Vagina (tissue), 2 donors: ENCODE measurements at regions not wholly inside any gene's neighbourhood (a gene's known extent, or its start where the extent isn't known, plus 50 kb on each side); places are given as distances from the start of the nearest gene placed in this dataset.

Source experiments
- POLR2A ChIP-seq, 2 donors: fragments of 450-650 bp; IDR thresholded peaks; one replicate each; pipeline ENCODE4 v1.6.1; 2017; ENCODE audit warnings: antibody characterized with exemption in 2 of 2, mild to moderate bottlenecking in 2 of 2, moderate library complexity in 2 of 2
- POLR2AphosphoS5 ChIP-seq, 2 donors: sonication (generic); formaldehyde crosslinking; IDR thresholded peaks; one replicate each; pipeline ENCODE4 v1.9.0; 2017; ENCODE audit warnings: antibody characterized with exemption in 2 of 2, mild to moderate bottlenecking in 2 of 2, low read depth in 1 of 2; ENCODE audit not compliant: insufficient read depth in 1 of 2
- TF ChIP-seq, protein P1 (sequence below), 3 experiments: fragments of 450-650 bp in 2 of 3; fragments of 200-600 bp in 1 of 3; sonication (generic) in 1 of 3; IDR thresholded peaks; one replicate each; pipeline ENCODE4 v1.5.1; 2017 to 2019; ENCODE audit warnings: antibody characterized with exemption in 3 of 3, mild to moderate bottlenecking in 2 of 3, moderate library complexity in 2 of 3

DNA sequence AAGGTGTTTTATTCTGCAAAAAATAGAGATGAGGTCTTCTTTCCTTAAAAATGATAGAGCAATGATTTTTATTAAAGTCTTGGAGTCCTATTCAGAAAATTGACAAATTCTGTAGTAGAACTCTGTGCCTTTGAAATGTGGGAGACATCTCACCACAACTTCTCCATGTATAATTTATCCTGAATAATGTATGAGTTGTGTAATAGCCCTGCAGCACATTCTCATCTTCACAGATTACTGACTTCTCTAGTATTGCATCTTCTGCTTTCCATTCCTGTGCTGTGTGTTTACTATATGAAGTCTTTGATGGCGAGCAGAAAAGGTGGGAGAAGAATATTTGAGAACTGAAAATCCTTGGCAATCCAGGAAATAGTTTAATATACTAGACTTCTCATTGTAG lies 255.6 kb downstream of the TTC6 start:
- TF ChIP-seq POLR2A (IDR thresholded peaks at IDR 0.05) (no peak), POLR2AphosphoS5 (IDR thresholded peaks at IDR 0.05; ENCODE audit: insufficient read depth in 1 of 2, low read depth in 1 of 2) (no peak)
- TF ChIP-seq, protein P1, sequence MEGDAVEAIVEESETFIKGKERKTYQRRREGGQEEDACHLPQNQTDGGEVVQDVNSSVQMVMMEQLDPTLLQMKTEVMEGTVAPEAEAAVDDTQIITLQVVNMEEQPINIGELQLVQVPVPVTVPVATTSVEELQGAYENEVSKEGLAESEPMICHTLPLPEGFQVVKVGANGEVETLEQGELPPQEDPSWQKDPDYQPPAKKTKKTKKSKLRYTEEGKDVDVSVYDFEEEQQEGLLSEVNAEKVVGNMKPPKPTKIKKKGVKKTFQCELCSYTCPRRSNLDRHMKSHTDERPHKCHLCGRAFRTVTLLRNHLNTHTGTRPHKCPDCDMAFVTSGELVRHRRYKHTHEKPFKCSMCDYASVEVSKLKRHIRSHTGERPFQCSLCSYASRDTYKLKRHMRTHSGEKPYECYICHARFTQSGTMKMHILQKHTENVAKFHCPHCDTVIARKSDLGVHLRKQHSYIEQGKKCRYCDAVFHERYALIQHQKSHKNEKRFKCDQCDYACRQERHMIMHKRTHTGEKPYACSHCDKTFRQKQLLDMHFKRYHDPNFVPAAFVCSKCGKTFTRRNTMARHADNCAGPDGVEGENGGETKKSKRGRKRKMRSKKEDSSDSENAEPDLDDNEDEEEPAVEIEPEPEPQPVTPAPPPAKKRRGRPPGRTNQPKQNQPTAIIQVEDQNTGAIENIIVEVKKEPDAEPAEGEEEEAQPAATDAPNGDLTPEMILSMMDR (IDR thresholded peaks at IDR 0.05) = no peak
